ENCODE measurements at regions not wholly inside any gene's neighbourhood (a gene's known extent, or its start where the extent isn't known, plus 50 kb on each side); places are given as distances from the start of the nearest gene placed in this dataset.

DNA sequence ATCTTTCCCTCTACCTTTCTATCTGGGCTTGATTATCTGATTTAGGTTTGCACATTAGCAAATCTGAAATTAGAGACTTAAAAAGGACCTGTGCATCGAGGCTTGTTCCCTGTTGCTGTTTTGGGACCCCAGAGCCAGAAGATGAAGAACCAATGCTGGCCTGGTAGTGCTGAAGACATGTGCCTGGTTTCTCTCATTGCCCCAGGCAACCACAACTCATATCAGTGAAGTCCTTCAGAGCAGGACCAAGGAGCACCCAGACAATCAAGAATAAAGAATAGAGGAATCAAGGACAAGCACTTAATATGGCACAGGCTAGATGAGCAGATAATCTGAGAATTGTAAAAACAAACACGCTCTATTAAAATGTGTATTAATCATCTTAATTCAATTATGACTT, 362.7 kb downstream of the DMRTA1 start:
- H3K56ac ChIP-seq (ENCODE audit: extremely low read depth, insufficient read depth, low read length): no peak overlapping the region
- ATAC-seq (ENCODE audit: low read depth): no peak
- TF ChIP-seq CHD1 (IDR thresholded peaks at IDR 0.05; ENCODE audit: low read depth, low read length) (no peak), CEBPB (IDR thresholded peaks at IDR 0.05; ENCODE audit: low read depth, low read length) (no peak), RAD21 (IDR thresholded peaks at IDR 0.05; ENCODE audit: low read length) (no peak), RCOR1 (IDR thresholded peaks at IDR 0.05; ENCODE audit: insufficient replicate concordance, low read length) (no peak)
- no peaks in the 10 kb centered on the region for H3K4me1 ChIP-seq (ENCODE audit: control insufficient read depth, insufficient read depth, low read length)
- H3K4me2 ChIP-seq (ENCODE audit: low read depth, low read length): no peak overlapping the region
- H3K27ac ChIP-seq (ENCODE audit: insufficient read depth, low read length): no peak overlapping the region
- no peak overlapping the region for H2BK15ac ChIP-seq (ENCODE audit: low read depth, low read length)
- H3K79me1 ChIP-seq (ENCODE audit: low read depth in 1 of 2, low read length in 2 of 2): no peaks in the 10 kb centered on the region
- no peak overlapping the region for H3K14ac ChIP-seq (replicated peaks; ENCODE audit: low read depth, low read length)
- H3K4me3 ChIP-seq (ENCODE audit: insufficient read depth, low read depth, low read length): no peak overlapping the region
- no peak for DNase-seq
- no peak overlapping the region for H2BK20ac ChIP-seq (ENCODE audit: low read depth, low read length)
- dilution Hi-C loops (cut with HindIII; ENCODE audit: low sequenced_read_pairs, unreplicated experiment) (no loop called here), in situ Hi-C loops (cut with MboI; ENCODE audit: low sequenced_read_pairs) (no loop called here), intact Hi-C loops (cut with micrococcal nuclease) (no loop called here)
- H3K9me3 ChIP-seq (ENCODE audit: control insufficient read depth, insufficient read depth, low read length): no peaks in the 10 kb centered on the region
- no peak overlapping the region for H4K5ac ChIP-seq (ENCODE audit: low read depth, low read length)
- H2AFZ ChIP-seq (replicated peaks; ENCODE audit: low read length, poor library complexity): no peak overlapping the region
- no peak overlapping the region for H4K91ac ChIP-seq (ENCODE audit: insufficient read depth, low read depth, low read length)
- H2BK5ac ChIP-seq (ENCODE audit: low read depth, low read length, poor library complexity, severe bottlenecking): no peak overlapping the region
- POLR2A ChIA-PET (ENCODE audit: unreplicated experiment): no interaction called here
- no peak overlapping the region for H3K18ac ChIP-seq (ENCODE audit: low read depth, low read length)
- no TSS peak for BruUV-seq (replicated peaks)
- 60% methylated on average over 1 of the region's 2 CpGs; no CpG with 5 or more reads in 1 of the 2 experiments for WGBS, 2 experiments (ENCODE audit: extremely low coverage in 2 of 2, insufficient read length in 1 of 2)
- no peak overlapping the region for H3K4ac ChIP-seq (ENCODE audit: low read depth, low read length)
- H2BK120ac ChIP-seq (ENCODE audit: low read depth, low read length): no peak overlapping the region
- CTCF ChIA-PET: no interaction called here
- H3K27me3 ChIP-seq (ENCODE audit: control insufficient read depth, insufficient read depth, low read length): no peaks in the 10 kb centered on the region
- no peak overlapping the region for H3K9ac ChIP-seq (ENCODE audit: low read depth, low read length)
- no peaks in the 10 kb centered on the region for H4K20me1 ChIP-seq (ENCODE audit: insufficient read depth, low read length)
- H2AK9ac ChIP-seq (replicated peaks; ENCODE audit: low read depth, low read length, poor library complexity): no peak overlapping the region
- no peak overlapping the region for H3K23ac ChIP-seq (ENCODE audit: low read depth, low read length)
- no peaks in the 10 kb centered on the region for H3K9me1 ChIP-seq (ENCODE audit: insufficient read depth, low read length)
- H3K36me3 ChIP-seq (ENCODE audit: control insufficient read depth, insufficient read depth, low read length): no peaks in the 10 kb centered on the region
- H2AK5ac ChIP-seq (ENCODE audit: low read depth, low read length): no peak overlapping the region
- no peak overlapping the region for H4K8ac ChIP-seq (ENCODE audit: low read depth in 2 of 2, low read length in 2 of 2)

Data from IMR-90 (cell line).